IMR-90 (cell line): ENCODE measurements at regions not wholly inside any gene's neighbourhood (a gene's known extent, or its start where the extent isn't known, plus 50 kb on each side); places are given as distances from the start of the nearest gene placed in this dataset.

Experiments used
- BHLHE40 ChIP-seq: fragments of 150-350 bp; IDR thresholded peaks from 2 replicates; pipeline ENCODE4 v1.6.1; 2016; ENCODE audit warnings: mild to moderate bottlenecking, low read depth, low read length
- CEBPB ChIP-seq: IDR thresholded peaks from 2 replicates; pipeline ENCODE4 v1.6.1; 2012; ENCODE audit warnings: low read depth, low read length, improper control_type of control experiment
- FOS ChIP-seq: fragments of 150-350 bp; IDR thresholded peaks from 2 replicates; pipeline ENCODE4 v1.6.1; 2016; ENCODE audit warnings: low read depth, low read length
- MAFK ChIP-seq: IDR thresholded peaks from 2 replicates; pipeline ENCODE4 v1.6.1; 2012; ENCODE audit warnings: low read depth, low read length, improper control_type of control experiment
- MAZ ChIP-seq: IDR thresholded peaks from 2 replicates; pipeline ENCODE4 v1.6.1; 2012; ENCODE audit warnings: low read depth, mild to moderate bottlenecking, low read length, improper control_type of control experiment, moderate library complexity, borderline replicate concordance
- MXI1 ChIP-seq: IDR thresholded peaks from 2 replicates; pipeline ENCODE4 v1.6.1; 2012; ENCODE audit warnings: low read depth, mild to moderate bottlenecking, low read length, moderate library complexity, borderline replicate concordance
- POLR2A ChIP-seq: IDR thresholded peaks from 2 replicates; pipeline ENCODE4 v1.6.1; 2012; ENCODE audit warnings: mild to moderate bottlenecking, low read depth, low read length
- RAD21 ChIP-seq: IDR thresholded peaks from 2 replicates; pipeline ENCODE4 v1.6.1; 2012; ENCODE audit warnings: low read length, improper control_type of control experiment
- RCOR1 ChIP-seq: IDR thresholded peaks from 2 replicates; pipeline ENCODE4 v1.6.1; 2012; ENCODE audit warnings: mild to moderate bottlenecking, low read length, improper control_type of control experiment; ENCODE audit not compliant: insufficient replicate concordance
- RFX5 ChIP-seq: IDR thresholded peaks from 2 replicates; pipeline ENCODE4 v1.8.0; 2012; ENCODE audit warnings: low read depth, mild to moderate bottlenecking, low read length, moderate library complexity
- SMC3 ChIP-seq: fragments of 150-350 bp; IDR thresholded peaks from 2 replicates; pipeline ENCODE4 v1.6.1; 2016; ENCODE audit warnings: low read depth, mild to moderate bottlenecking, antibody characterized with exemption, low read length, moderate library complexity
- TF ChIP-seq, protein P1 (sequence below): conservative IDR thresholded peaks from 2 replicates; pipeline ENCODE4 v1.5.1; 2012; ENCODE audit warnings: mild to moderate bottlenecking, low read depth, low read length, improper control_type of control experiment
- TF ChIP-seq, protein P2 (sequence below): fragments of 150-350 bp; IDR thresholded peaks from 2 replicates; pipeline ENCODE4 v1.6.1; 2016; ENCODE audit warnings: low read depth, mild to moderate bottlenecking, low read length, moderate library complexity, borderline replicate concordance
- TF ChIP-seq, protein P3 (sequence below): fragments of 150-350 bp; IDR thresholded peaks from 2 replicates; pipeline ENCODE4 v1.6.1; 2017; ENCODE audit warnings: mild to moderate bottlenecking, antibody characterized with exemption, low read length, low read depth

DNA sequence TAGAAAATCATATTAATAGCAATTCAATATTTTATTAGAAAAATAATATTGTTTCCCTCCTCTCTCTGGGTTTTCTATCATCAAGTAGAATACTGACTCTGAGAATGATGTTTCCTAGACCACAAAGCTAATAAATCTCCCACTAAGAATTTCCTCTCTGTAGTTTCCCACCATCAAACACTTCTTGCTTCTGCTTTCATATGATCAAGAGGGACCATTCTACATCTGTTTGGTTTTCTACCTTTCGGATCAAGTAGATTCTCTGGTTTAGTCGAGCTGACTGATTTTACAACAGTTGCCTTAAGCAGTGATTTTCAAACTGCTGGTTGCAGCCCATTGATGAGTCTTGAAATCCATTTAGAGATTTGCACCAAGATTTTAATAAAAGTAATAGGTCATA lies 240.2 kb upstream of the PTBP2 start:
- no peak for TF ChIP-seq POLR2A
- TF ChIP-seq CEBPB, result no peak
- TF ChIP-seq RAD21, result no peak
- TF ChIP-seq, protein P1, sequence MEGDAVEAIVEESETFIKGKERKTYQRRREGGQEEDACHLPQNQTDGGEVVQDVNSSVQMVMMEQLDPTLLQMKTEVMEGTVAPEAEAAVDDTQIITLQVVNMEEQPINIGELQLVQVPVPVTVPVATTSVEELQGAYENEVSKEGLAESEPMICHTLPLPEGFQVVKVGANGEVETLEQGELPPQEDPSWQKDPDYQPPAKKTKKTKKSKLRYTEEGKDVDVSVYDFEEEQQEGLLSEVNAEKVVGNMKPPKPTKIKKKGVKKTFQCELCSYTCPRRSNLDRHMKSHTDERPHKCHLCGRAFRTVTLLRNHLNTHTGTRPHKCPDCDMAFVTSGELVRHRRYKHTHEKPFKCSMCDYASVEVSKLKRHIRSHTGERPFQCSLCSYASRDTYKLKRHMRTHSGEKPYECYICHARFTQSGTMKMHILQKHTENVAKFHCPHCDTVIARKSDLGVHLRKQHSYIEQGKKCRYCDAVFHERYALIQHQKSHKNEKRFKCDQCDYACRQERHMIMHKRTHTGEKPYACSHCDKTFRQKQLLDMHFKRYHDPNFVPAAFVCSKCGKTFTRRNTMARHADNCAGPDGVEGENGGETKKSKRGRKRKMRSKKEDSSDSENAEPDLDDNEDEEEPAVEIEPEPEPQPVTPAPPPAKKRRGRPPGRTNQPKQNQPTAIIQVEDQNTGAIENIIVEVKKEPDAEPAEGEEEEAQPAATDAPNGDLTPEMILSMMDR, result no peak
- TF ChIP-seq, protein P2, sequence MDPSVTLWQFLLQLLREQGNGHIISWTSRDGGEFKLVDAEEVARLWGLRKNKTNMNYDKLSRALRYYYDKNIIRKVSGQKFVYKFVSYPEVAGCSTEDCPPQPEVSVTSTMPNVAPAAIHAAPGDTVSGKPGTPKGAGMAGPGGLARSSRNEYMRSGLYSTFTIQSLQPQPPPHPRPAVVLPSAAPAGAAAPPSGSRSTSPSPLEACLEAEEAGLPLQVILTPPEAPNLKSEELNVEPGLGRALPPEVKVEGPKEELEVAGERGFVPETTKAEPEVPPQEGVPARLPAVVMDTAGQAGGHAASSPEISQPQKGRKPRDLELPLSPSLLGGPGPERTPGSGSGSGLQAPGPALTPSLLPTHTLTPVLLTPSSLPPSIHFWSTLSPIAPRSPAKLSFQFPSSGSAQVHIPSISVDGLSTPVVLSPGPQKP, result no peak
- no peak for TF ChIP-seq MAZ
- TF ChIP-seq, protein P3, sequence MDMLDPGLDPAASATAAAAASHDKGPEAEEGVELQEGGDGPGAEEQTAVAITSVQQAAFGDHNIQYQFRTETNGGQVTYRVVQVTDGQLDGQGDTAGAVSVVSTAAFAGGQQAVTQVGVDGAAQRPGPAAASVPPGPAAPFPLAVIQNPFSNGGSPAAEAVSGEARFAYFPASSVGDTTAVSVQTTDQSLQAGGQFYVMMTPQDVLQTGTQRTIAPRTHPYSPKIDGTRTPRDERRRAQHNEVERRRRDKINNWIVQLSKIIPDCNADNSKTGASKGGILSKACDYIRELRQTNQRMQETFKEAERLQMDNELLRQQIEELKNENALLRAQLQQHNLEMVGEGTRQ, result no peak
- TF ChIP-seq RFX5, result no peak
- no peak for TF ChIP-seq MAFK
- TF ChIP-seq SMC3, result no peak
- no peak for TF ChIP-seq FOS
- TF ChIP-seq MXI1, result no peak
- TF ChIP-seq BHLHE40, result no peak
- TF ChIP-seq RCOR1, result no peak
